IMR-90 (cell line): ENCODE measurements at regions not wholly inside any gene's neighbourhood (a gene's known extent, or its start where the extent isn't known, plus 50 kb on each side); places are given as distances from the start of the nearest gene placed in this dataset.

Experiments
- ATAC-seq: fragments of 200-7000 bp; cut with Tn5 transposase; 2 replicates; pipeline ENCODE4 v1.9.1; 2020; ENCODE audit warnings: low read depth, mild to moderate bottlenecking, moderate library complexity
- BruUV-seq: library from RNA; stranded (reverse); fragments of 400-500 nt; replicated peaks from 2 replicates; lab custom pipeline; 2021; lab: Mats Ljungman, UMichigan
- CTCF ChIA-PET: fragments of 300-600 bp; formaldehyde crosslinking; extraction: SDS; loops from one replicate; lab custom pipeline; 2021; ENCODE audit warnings: antibody characterized with exemption; lab: Yijun Ruan, JAX
- POLR2A ChIA-PET: fragments of 300-600 bp; sonication (Branson Sonifier 250); formaldehyde crosslinking; loops from one replicate; lab custom pipeline; 2022; ENCODE audit warnings: antibody characterized with exemption; ENCODE audit not compliant: unreplicated experiment; lab: Charles Lee
- DNase-seq: peaks from one replicate; pipeline ENCODE4 v3.0.0; 2013
- H2AFZ ChIP-seq: replicated peaks from 2 replicates; pipeline ENCODE3; 2013; ENCODE audit warnings: low read length, mild to moderate bottlenecking; ENCODE audit not compliant: poor library complexity
- H2AK5ac ChIP-seq: 2 replicates; pipeline ENCODE4 v1.6.1; 2013; ENCODE audit warnings: low read depth, low read length, inconsistent platforms
- H2AK9ac ChIP-seq: replicated peaks from 2 replicates; pipeline ENCODE3; 2013; ENCODE audit warnings: mild to moderate bottlenecking, low read depth, low read length, moderate library complexity; ENCODE audit not compliant: poor library complexity
- H2BK120ac ChIP-seq: 2 replicates; pipeline ENCODE4 v1.6.1; 2013; ENCODE audit warnings: low read depth, low read length, inconsistent platforms
- H2BK15ac ChIP-seq: 3 replicates; pipeline ENCODE4 v1.6.1; 2013; ENCODE audit warnings: low read depth, low read length, inconsistent platforms
- H2BK20ac ChIP-seq: 2 replicates; pipeline ENCODE4 v1.6.1; 2013; ENCODE audit warnings: low read depth, mild to moderate bottlenecking, inconsistent platforms, low read length, moderate library complexity
- H2BK5ac ChIP-seq: 2 replicates; pipeline ENCODE4 v1.6.1; 2013; ENCODE audit warnings: mild to moderate bottlenecking, low read depth, low read length, inconsistent platforms; ENCODE audit not compliant: poor library complexity, severe bottlenecking
- H3K14ac ChIP-seq: replicated peaks from 2 replicates; pipeline ENCODE4 v1.6.1; 2013; ENCODE audit warnings: low read depth, low read length, inconsistent platforms
- H3K18ac ChIP-seq: 2 replicates; pipeline ENCODE4 v1.6.1; 2013; ENCODE audit warnings: low read depth, low read length, control low read depth
- H3K23ac ChIP-seq: 2 replicates; pipeline ENCODE4 v1.6.1; 2013; ENCODE audit warnings: low read depth, low read length, inconsistent platforms
- H3K27ac ChIP-seq: 2 replicates; pipeline ENCODE4 v1.5.1; 2013; ENCODE audit warnings: mild to moderate bottlenecking, control low read depth, low read length; ENCODE audit not compliant: insufficient read depth
- H3K27me3 ChIP-seq: 2 replicates; pipeline ENCODE4 v1.6.1; 2013; ENCODE audit warnings: low read length; ENCODE audit not compliant: control insufficient read depth, insufficient read depth
- H3K36me3 ChIP-seq: 2 replicates; pipeline ENCODE4 v1.6.1; 2013; ENCODE audit warnings: low read length, mixed read lengths; ENCODE audit not compliant: control insufficient read depth, insufficient read depth
- H3K4ac ChIP-seq: 2 replicates; pipeline ENCODE4 v1.6.1; 2013; ENCODE audit warnings: low read depth, low read length, inconsistent platforms
- H3K4me1 ChIP-seq: 2 replicates; pipeline ENCODE4 v1.6.1; 2013; ENCODE audit warnings: low read length, mixed read lengths; ENCODE audit not compliant: control insufficient read depth, insufficient read depth
- H3K4me2 ChIP-seq: 2 replicates; pipeline ENCODE4 v1.6.1; 2013; ENCODE audit warnings: low read depth, mild to moderate bottlenecking, control low read depth, low read length, moderate library complexity
- H3K4me3 ChIP-seq: 2 replicates; pipeline ENCODE4 v1.5.1; 2013; ENCODE audit warnings: low read depth, mild to moderate bottlenecking, control low read depth, low read length, moderate library complexity; ENCODE audit not compliant: insufficient read depth
- H3K56ac ChIP-seq: 2 replicates; pipeline ENCODE4 v1.6.1; 2013; ENCODE audit warnings: low read length, inconsistent platforms; ENCODE audit not compliant: insufficient read depth; ENCODE audit errors: extremely low read depth
- H3K79me1 ChIP-seq, 2 experiments: 2 replicates each; pipeline ENCODE4 v1.6.1; 2013; ENCODE audit warnings: low read length in 2 of 2, inconsistent platforms in 1 of 2, low read depth in 1 of 2
- H3K9ac ChIP-seq: 2 replicates; pipeline ENCODE4 v1.6.1; 2013; ENCODE audit warnings: low read depth, low read length, control low read depth
- H3K9me1 ChIP-seq: 2 replicates; pipeline ENCODE4 v1.6.1; 2013; ENCODE audit warnings: low read length, inconsistent platforms; ENCODE audit not compliant: insufficient read depth
- H3K9me3 ChIP-seq: 2 replicates; pipeline ENCODE4 v1.6.1; 2013; ENCODE audit warnings: low read length; ENCODE audit not compliant: control insufficient read depth, insufficient read depth
- H4K20me1 ChIP-seq: 2 replicates; pipeline ENCODE4 v1.6.1; 2013; ENCODE audit warnings: low read length, inconsistent platforms; ENCODE audit not compliant: insufficient read depth
- H4K5ac ChIP-seq: 2 replicates; pipeline ENCODE4 v1.6.1; 2013; ENCODE audit warnings: mild to moderate bottlenecking, low read depth, low read length, control low read depth
- H4K8ac ChIP-seq, 2 experiments: 2 replicates each; pipeline ENCODE4 v1.6.1; 2013; ENCODE audit warnings: low read depth in 2 of 2, low read length in 2 of 2, control low read depth in 1 of 2, inconsistent platforms in 1 of 2
- H4K91ac ChIP-seq: 2 replicates; pipeline ENCODE4 v1.6.1; 2013; ENCODE audit warnings: low read depth, low read length, inconsistent platforms; ENCODE audit not compliant: insufficient read depth
- BHLHE40 ChIP-seq: fragments of 150-350 bp; IDR thresholded peaks from 2 replicates; pipeline ENCODE4 v1.6.1; 2016; ENCODE audit warnings: mild to moderate bottlenecking, low read depth, low read length
- CEBPB ChIP-seq: IDR thresholded peaks from 2 replicates; pipeline ENCODE4 v1.6.1; 2012; ENCODE audit warnings: low read depth, low read length, improper control_type of control experiment
- CHD1 ChIP-seq: IDR thresholded peaks from 2 replicates; pipeline ENCODE4 v1.6.1; 2012; ENCODE audit warnings: low read depth, low read length, improper control_type of control experiment
- FOS ChIP-seq: fragments of 150-350 bp; IDR thresholded peaks from 2 replicates; pipeline ENCODE4 v1.6.1; 2016; ENCODE audit warnings: low read depth, low read length
- MAFK ChIP-seq: IDR thresholded peaks from 2 replicates; pipeline ENCODE4 v1.6.1; 2012; ENCODE audit warnings: low read depth, low read length, improper control_type of control experiment
- MAZ ChIP-seq: IDR thresholded peaks from 2 replicates; pipeline ENCODE4 v1.6.1; 2012; ENCODE audit warnings: low read depth, mild to moderate bottlenecking, low read length, improper control_type of control experiment, moderate library complexity, borderline replicate concordance
- MXI1 ChIP-seq: IDR thresholded peaks from 2 replicates; pipeline ENCODE4 v1.6.1; 2012; ENCODE audit warnings: low read depth, mild to moderate bottlenecking, low read length, moderate library complexity, borderline replicate concordance
- NFE2L2 ChIP-seq: fragments of 150-350 bp; IDR thresholded peaks from 2 replicates; pipeline ENCODE4 v1.6.1; 2016; ENCODE audit warnings: low read depth, mild to moderate bottlenecking, low read length
- POLR2A ChIP-seq: IDR thresholded peaks from 2 replicates; pipeline ENCODE4 v1.6.1; 2012; ENCODE audit warnings: mild to moderate bottlenecking, low read depth, low read length
- RAD21 ChIP-seq: IDR thresholded peaks from 2 replicates; pipeline ENCODE4 v1.6.1; 2012; ENCODE audit warnings: low read length, improper control_type of control experiment
- RCOR1 ChIP-seq: IDR thresholded peaks from 2 replicates; pipeline ENCODE4 v1.6.1; 2012; ENCODE audit warnings: mild to moderate bottlenecking, low read length, improper control_type of control experiment; ENCODE audit not compliant: insufficient replicate concordance
- RFX5 ChIP-seq: IDR thresholded peaks from 2 replicates; pipeline ENCODE4 v1.8.0; 2012; ENCODE audit warnings: low read depth, mild to moderate bottlenecking, low read length, moderate library complexity
- SMC3 ChIP-seq: fragments of 150-350 bp; IDR thresholded peaks from 2 replicates; pipeline ENCODE4 v1.6.1; 2016; ENCODE audit warnings: low read depth, mild to moderate bottlenecking, antibody characterized with exemption, low read length, moderate library complexity
- WGBS, 2 experiments: methylation state at CpG; one replicate each; pipeline versions ENCODE4 v1.1.5 to v1.1.7; 2013; ENCODE audit warnings: missing lambda C conversion rate in 2 of 2; ENCODE audit not compliant: insufficient read length in 1 of 2; ENCODE audit errors: extremely low coverage in 2 of 2; 5-methylcytosine and 5-hydroxymethylcytosine counted together
- dilution Hi-C: fragments of 300-500 bp; cut with HindIII; formaldehyde crosslinking; loops from one replicate; pipeline ENCODE4 v1.14.3; 2018; ENCODE audit warnings: low sequenced_read_pairs; ENCODE audit not compliant: unreplicated experiment
- in situ Hi-C: fragments of 300-500 bp; cut with MboI; formaldehyde crosslinking; loops from 3 replicates; pipeline ENCODE4 v1.14.3; 2019; ENCODE audit warnings: low sequenced_read_pairs, inconsistent platforms, mixed read lengths
- intact Hi-C: fragments of 100-400 bp; cut with micrococcal nuclease; formaldehyde crosslinking; loops from 2 replicates; pipeline ENCODE4 v1.10.0; 2022
- TF ChIP-seq, protein P1 (sequence below): fragments of 150-350 bp; IDR thresholded peaks from 2 replicates; pipeline ENCODE4 v1.6.1; 2017; ENCODE audit warnings: mild to moderate bottlenecking, antibody characterized with exemption, low read length, low read depth
- TF ChIP-seq, protein P2 (sequence below): conservative IDR thresholded peaks from 2 replicates; pipeline ENCODE4 v1.5.1; 2012; ENCODE audit warnings: mild to moderate bottlenecking, low read depth, low read length, improper control_type of control experiment
- TF ChIP-seq, protein P3 (sequence below): fragments of 150-350 bp; IDR thresholded peaks from 2 replicates; pipeline ENCODE4 v1.6.1; 2016; ENCODE audit warnings: low read depth, mild to moderate bottlenecking, low read length, moderate library complexity, borderline replicate concordance

DNA sequence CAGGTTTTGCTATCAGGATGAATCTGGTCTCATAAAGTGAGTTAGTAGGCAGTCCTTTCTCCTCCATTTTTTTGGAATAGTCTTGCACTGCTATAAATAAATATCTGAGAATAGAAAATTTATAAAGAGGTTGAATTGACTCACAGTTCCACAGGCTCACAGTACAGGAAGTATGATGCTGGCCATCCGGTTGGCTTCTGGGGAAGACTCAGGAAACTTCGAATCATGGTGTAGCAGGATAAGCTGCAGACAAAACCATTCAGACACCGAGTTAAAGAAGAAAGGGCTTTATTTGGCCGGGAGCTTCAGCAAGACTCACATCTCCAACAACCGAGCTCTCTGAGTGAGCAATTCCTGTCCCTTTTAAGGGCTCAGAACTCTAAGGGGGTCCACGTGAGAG, 348.2 kb downstream of the KCTD8 start:
- H2BK15ac ChIP-seq: no peak overlapping the region
- intact Hi-C loops (no loop called here), dilution Hi-C loops (no loop called here), in situ Hi-C loops (no loop called here)
- H3K27me3 ChIP-seq: no peaks in the 10 kb centered on the region
- H3K4ac ChIP-seq: no peak overlapping the region
- H3K14ac ChIP-seq: no peak overlapping the region
- H3K9me1 ChIP-seq: no peaks in the 10 kb centered on the region
- H2AK9ac ChIP-seq: no peak overlapping the region
- H2BK120ac ChIP-seq: no peak overlapping the region
- BruUV-seq: no TSS peak
- CTCF ChIA-PET: no interaction called here
- no peak overlapping the region for H3K27ac ChIP-seq
- no peak overlapping the region for H3K9ac ChIP-seq
- H3K4me2 ChIP-seq: no peak overlapping the region
- H3K23ac ChIP-seq: no peak overlapping the region
- H4K91ac ChIP-seq: no peak overlapping the region
- POLR2A ChIA-PET: no interaction called here
- no peaks in the 10 kb centered on the region for H3K36me3 ChIP-seq
- H2AK5ac ChIP-seq: no peak overlapping the region
- no peak overlapping the region for H3K18ac ChIP-seq
- no peak for DNase-seq
- H4K20me1 ChIP-seq: no peaks in the 10 kb centered on the region
- H2BK5ac ChIP-seq: no peak overlapping the region
- H3K4me1 ChIP-seq: no peaks in the 10 kb centered on the region
- no peak overlapping the region for H3K4me3 ChIP-seq
- no peak overlapping the region for H3K56ac ChIP-seq
- ATAC-seq: no peak
- no peak overlapping the region for H4K5ac ChIP-seq
- WGBS, 2 experiments: no CpG with 5 or more reads among the region's 6 CpGs
- no peak overlapping the region for H2AFZ ChIP-seq
- no peak overlapping the region for H4K8ac ChIP-seq
- H3K9me3 ChIP-seq: peaks cover 9% of the 10 kb centered on the region
- H3K79me1 ChIP-seq: no peaks in the 10 kb centered on the region
- TF ChIP-seq BHLHE40: no peak
- TF ChIP-seq RFX5: no peak
- no peak for TF ChIP-seq RCOR1
- no peak for TF ChIP-seq RAD21
- TF ChIP-seq, protein P1, sequence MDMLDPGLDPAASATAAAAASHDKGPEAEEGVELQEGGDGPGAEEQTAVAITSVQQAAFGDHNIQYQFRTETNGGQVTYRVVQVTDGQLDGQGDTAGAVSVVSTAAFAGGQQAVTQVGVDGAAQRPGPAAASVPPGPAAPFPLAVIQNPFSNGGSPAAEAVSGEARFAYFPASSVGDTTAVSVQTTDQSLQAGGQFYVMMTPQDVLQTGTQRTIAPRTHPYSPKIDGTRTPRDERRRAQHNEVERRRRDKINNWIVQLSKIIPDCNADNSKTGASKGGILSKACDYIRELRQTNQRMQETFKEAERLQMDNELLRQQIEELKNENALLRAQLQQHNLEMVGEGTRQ: no peak
- TF ChIP-seq, protein P2, sequence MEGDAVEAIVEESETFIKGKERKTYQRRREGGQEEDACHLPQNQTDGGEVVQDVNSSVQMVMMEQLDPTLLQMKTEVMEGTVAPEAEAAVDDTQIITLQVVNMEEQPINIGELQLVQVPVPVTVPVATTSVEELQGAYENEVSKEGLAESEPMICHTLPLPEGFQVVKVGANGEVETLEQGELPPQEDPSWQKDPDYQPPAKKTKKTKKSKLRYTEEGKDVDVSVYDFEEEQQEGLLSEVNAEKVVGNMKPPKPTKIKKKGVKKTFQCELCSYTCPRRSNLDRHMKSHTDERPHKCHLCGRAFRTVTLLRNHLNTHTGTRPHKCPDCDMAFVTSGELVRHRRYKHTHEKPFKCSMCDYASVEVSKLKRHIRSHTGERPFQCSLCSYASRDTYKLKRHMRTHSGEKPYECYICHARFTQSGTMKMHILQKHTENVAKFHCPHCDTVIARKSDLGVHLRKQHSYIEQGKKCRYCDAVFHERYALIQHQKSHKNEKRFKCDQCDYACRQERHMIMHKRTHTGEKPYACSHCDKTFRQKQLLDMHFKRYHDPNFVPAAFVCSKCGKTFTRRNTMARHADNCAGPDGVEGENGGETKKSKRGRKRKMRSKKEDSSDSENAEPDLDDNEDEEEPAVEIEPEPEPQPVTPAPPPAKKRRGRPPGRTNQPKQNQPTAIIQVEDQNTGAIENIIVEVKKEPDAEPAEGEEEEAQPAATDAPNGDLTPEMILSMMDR: no peak
- TF ChIP-seq, protein P3, sequence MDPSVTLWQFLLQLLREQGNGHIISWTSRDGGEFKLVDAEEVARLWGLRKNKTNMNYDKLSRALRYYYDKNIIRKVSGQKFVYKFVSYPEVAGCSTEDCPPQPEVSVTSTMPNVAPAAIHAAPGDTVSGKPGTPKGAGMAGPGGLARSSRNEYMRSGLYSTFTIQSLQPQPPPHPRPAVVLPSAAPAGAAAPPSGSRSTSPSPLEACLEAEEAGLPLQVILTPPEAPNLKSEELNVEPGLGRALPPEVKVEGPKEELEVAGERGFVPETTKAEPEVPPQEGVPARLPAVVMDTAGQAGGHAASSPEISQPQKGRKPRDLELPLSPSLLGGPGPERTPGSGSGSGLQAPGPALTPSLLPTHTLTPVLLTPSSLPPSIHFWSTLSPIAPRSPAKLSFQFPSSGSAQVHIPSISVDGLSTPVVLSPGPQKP: no peak
- TF ChIP-seq FOS: no peak
- no peak for TF ChIP-seq POLR2A
- no peak for TF ChIP-seq MAZ
- no peak for TF ChIP-seq CHD1
- TF ChIP-seq MAFK: no peak
- TF ChIP-seq CEBPB: no peak
- no peak for TF ChIP-seq NFE2L2
- TF ChIP-seq SMC3: no peak
- TF ChIP-seq MXI1: no peak
- H2BK20ac ChIP-seq: no peak overlapping the region
